ENCODE measurements at regions not wholly inside any gene's neighbourhood (a gene's known extent, or its start where the extent isn't known, plus 50 kb on each side); places are given as distances from the start of the nearest gene placed in this dataset.

GRCh38 chr2:151037434-151037833 lies 224.2 kb downstream of the RBM43 start:
- in situ Hi-C loops (cut with HindIII; ENCODE audit: low sequenced_read_pairs) = no loop called here

DNA sequence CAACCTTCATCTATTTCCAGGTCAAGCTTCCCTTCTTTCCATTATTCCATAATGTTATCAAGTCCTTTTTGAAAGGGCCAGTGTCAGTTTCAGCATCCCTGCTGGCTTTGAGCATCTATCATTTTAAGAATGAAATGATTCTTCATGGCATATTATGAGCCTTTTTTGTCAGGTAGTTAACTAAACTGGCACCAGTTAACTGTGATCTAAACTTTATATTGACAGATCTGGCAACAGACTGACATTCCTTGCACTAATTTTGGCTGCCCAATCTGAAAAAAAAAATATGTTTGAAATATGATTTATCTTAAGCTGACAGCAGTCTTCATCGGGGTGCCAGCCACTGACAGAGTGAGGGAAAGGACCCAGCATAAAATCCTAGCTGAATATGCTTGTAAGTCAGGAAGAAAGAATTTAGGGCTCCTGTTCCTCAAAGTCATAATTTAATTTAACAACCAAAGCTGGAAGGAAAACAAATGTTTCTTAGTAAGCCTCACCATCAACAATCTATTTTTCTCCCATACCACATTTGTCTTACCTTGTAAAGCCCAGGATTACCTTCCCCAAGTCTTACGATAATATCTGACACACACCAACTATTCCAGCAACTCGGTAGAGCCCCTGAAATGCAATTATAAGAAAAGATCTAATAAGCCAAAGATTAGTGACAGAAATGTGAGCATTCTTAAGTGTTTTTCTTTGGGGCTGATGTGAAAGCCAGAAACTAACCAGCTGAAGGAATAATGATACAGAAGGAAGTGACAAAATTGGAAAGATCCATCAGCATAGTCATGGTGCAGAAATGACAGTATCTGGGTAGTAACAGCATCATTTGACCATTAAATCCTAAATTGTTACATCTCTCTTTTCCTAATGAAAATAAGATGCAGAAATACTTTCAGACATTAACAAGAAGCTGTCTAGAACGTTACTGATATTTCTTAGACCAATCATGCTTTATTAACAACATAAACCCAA lies 228.1 kb downstream of the RBM43 start:
- in situ Hi-C loops (cut with HindIII; ENCODE audit: low sequenced_read_pairs) = loop anchor here (5.0 kb wide), 1 partner anchor 34 kb away; no protein-coding TSS in a partner anchor

DNA sequence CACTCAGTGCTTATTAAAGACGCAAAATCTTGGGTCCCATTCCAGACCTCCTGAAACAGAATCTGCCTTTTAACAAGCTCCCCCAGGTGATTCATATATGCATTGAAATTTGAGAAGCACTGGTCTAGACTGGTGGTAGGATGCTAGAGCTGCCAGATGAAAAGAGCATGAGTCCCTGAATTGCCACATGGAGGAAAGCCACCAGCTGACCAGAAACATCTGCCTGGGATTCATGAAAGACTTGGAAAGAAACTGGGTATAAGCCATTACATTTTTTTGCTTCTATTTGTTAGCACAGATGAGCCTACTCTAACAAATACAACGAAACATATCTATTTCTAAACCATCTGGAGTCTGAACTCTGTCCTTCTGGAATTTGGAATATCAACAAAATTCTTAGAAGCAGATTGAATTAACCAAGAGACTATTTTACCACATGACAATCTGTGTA lies 228.9 kb downstream of the RBM43 start:
- in situ Hi-C loops (cut with HindIII; ENCODE audit: low sequenced_read_pairs) = loop anchor here (5.0 kb wide), 1 partner anchor 35 kb away; no protein-coding TSS in a partner anchor

- in situ Hi-C loops (cut with HindIII; ENCODE audit: low sequenced_read_pairs) = loop anchor here (5.0 kb wide), 1 partner anchor 37 kb away; no protein-coding TSS in a partner anchor
These were observed 230.9 kb downstream of the RBM43 start for GRCh38 chr2:151030663-151031230.

GRCh38 chr2:151029406-151030157 lies 232.1 kb downstream of the RBM43 start:
- in situ Hi-C loops (cut with HindIII; ENCODE audit: low sequenced_read_pairs) = loop anchor here (5.0 kb wide), 1 partner anchor 38 kb away; no protein-coding TSS in a partner anchor

- in situ Hi-C loops (cut with HindIII; ENCODE audit: low sequenced_read_pairs) = no loop called here
These were observed 232.9 kb downstream of the RBM43 start for GRCh38 chr2:151028691-151029176.

DNA sequence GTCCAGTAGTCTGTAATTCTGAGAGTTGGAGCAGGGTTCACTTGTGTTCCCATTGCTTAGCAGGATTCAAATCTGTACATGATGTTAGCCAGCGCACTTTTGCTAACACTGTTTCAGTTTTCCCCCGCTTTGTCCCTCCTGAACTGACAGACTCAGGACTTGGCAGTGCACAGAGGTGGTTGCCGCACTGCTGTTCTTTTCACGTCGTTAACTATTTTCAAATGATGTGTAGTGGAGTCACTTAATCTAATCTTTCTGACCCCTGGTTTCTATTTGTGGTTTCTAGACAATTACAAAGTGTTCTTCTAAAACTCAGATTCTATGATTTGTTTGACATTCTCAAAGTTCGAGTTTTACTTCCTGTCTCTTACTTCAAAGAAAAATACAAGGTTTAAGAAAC lies 234.5 kb downstream of the RBM43 start:
- in situ Hi-C loops (cut with HindIII; ENCODE audit: low sequenced_read_pairs) = no loop called here

GRCh38 chr2:151025816-151026215 lies 235.8 kb downstream of the RBM43 start:
- in situ Hi-C loops (cut with HindIII; ENCODE audit: low sequenced_read_pairs) = no loop called here

DNA sequence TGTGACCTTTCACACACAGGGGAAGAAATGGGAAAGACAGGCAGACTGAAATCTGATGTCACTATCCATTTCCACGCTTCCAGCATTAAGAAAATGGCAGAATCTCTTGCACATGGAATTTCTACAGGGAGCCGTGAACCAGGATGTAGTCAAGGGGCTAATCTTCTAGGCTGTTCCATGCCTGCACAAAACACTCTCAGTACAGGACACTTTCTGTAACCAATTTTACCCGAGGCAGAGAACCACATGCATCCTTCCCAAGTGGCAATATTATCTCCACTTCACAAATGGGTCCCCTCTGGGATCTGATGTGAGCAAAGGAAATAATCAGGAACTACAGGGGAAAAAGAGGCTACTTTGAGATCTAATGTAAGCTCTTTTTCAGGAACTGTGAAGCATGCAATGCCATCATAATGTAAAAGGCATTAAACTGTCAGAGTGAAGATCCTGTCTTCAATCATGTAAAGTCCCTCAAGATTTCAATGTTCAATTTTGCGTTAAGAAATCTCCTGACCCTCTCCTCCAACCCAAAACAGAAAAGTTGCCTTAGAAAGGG lies 236.9 kb downstream of the RBM43 start:
- in situ Hi-C loops (cut with HindIII; ENCODE audit: low sequenced_read_pairs) = no loop called here

DNA sequence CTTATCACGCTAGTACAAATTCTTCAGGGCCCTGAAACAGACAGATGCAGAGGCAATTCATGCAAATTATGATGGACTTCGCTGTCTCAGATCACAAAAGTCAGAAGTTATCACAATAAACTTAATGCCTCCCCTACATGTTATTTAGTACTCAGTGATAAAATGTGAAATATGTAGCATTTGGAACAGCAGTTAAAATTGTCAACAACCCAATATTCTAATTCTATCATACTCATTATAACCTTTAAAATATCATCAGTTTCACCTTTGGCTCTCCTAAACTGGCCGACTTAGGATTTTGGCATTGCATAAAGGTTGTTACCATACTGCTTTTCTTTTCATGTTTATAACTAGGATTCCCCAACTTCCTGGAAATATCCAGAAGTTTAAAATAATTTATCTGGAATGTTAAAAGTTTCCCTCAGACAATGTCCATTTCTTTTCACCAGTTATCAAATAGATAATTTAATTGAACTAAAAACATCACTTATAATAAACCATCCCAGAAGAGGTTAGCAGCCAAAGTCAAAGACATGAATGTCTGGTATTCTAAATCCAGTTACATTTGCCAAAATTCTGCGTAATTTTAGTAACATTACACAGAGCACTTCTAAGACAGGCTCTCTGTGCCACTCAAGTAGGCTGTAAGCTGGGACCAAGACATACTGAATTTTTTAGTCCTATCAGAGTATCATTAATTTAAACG lies 239.8 kb downstream of the RBM43 start:
- in situ Hi-C loops (cut with HindIII; ENCODE audit: low sequenced_read_pairs) = no loop called here

- in situ Hi-C loops (cut with HindIII; ENCODE audit: low sequenced_read_pairs) = no loop called here
These were observed 241.3 kb downstream of the RBM43 start for GRCh38 chr2:151020411-151020810.

DNA sequence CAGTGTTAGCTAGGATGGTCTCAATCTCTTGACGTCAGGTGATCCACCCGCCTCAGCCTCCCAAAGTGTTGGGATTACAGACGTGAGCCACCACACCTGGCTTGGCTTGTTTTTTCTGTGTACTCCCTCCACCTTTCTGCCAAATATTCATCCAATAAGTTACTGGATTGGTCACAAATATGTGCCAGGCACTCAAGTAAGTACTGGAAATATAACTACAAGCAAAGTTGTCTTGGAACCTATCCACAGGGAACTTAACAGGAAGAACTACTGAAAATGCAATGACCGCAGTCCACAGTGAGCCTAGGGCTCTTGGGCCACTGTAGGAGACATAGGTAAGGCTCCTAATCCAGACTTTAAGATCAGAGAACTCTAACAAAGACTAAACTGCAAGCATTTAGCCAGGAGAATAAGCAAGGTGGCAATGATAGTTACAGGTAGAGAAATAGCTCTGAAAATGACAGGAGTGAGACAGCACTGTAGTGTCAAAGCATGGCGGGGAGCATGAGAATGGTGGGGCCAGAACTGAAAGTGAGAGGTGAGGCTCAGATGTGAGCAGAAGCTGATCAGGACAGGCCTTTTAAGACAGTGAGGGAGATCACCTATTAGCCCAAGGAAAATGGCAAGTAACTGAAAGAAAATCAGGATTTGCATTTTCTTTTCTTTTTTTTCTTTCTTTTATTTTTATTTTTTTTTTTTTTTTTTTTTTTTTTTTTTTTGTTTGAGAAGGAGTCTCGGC lies 252.1 kb downstream of the RBM43 start:
- in situ Hi-C loops (cut with HindIII; ENCODE audit: low sequenced_read_pairs) = no loop called here

GRCh38 chr2:151007365-151007764 lies 254.3 kb downstream of the RBM43 start:
- in situ Hi-C loops (cut with HindIII; ENCODE audit: low sequenced_read_pairs) = no loop called here

DNA sequence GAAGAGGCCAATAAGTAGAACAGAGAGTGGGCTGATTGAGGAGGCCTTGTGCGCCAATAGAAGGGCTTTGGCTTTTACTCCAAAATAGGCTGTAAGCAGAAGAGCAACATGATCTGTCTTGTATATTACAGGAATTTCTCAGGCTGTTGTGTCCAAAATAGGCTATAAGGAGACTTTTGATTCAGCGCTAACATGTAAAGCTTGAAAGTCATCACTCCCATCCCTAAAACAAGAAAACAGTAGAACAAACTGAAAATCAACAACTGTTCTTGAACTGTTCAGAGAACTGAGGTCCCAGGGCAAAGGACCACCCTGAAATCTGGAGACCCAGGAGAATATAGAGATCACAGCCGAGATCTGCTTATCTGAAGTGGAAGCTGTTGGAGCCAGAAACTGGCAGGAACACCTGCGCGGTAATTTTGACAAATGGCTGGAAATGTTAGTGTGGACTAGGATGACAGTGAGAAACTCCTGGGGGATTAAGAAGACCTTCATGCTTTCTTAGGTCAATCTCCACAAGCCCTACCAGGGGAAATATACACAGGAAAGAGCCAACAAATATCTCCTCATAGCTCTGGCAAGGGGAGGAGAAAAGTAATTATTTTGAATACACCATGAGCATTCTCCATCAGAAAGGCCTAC lies 258.6 kb downstream of the RBM43 start:
- in situ Hi-C loops (cut with HindIII; ENCODE audit: low sequenced_read_pairs) = no loop called here

GRCh38 chr2:150997702-150998440 lies 263.8 kb downstream of the RBM43 start:
- in situ Hi-C loops (cut with HindIII; ENCODE audit: low sequenced_read_pairs) = no loop called here

DNA sequence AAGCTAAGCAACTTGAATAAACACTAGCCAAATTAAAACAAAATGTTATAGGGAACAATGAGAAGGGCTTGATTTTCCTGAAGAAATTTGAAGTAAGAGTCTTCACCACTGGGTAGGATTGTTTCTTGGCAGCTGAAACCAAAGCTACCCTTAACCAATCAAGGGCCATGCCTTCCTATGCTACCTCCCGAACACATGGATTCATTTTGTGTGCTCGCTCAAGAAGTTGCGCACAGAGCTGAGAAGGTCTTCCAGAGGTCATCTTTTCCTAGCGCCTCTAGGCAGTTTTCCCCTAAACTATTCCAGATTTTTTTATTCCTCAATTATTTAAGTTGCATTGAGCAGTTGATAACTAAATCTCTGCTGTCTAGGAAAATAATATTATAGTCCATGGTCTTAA lies 264.6 kb downstream of the RBM43 start:
- in situ Hi-C loops (cut with HindIII; ENCODE audit: low sequenced_read_pairs) = no loop called here

DNA sequence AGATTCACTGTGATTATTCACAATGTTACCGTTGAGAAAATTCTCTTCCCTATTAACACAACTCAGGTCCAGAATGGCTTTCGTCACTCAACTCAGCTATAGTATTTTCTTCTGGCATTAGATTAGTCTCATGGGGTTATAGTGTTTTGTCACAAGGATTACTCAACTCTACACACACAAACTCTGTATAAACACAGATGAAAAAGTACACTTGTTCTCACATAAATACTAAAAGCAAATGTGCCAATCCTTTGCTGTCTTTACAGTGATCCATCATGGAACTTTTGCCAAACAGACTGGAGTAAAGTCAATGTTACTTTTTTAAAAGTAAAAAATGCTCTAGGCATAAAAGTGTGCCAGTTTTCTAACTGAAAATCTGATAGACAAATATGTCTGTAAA lies 267.6 kb downstream of the RBM43 start:
- in situ Hi-C loops (cut with HindIII; ENCODE audit: low sequenced_read_pairs) = no loop called here

DNA sequence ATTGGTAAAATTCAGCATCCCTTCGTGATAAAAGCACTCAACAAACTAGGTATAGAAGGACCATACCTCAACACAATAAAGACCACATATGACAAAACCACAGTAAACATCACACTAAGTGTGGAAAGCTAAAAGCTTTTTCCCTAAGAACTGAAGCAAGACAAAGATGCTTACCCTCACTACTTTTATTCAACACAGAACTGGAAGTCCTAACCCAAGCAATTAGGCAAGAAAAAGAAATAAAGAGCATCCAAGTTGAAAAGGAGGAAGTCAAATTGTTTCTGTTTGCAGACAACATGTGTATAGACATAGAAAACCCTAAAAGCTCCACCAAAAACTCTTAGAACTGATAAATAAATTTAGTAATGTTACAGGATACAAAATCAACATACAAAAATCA lies 271.7 kb downstream of the RBM43 start:
- in situ Hi-C loops (cut with HindIII; ENCODE audit: low sequenced_read_pairs) = no loop called here

Data from DLD1 (cell line).